GM18508 (cell line): ENCODE measurements at regions not wholly inside any gene's neighbourhood (a gene's known extent, or its start where the extent isn't known, plus 50 kb on each side); places are given as distances from the start of the nearest gene placed in this dataset.

ENCODE experiments used
- ATAC-seq: cut with Tn5 transposase; IDR thresholded peaks from one replicate; pipeline ENCODE4 v1.9.1; 2021; ENCODE audit warnings: moderate number of reproducible peaks; ENCODE audit not compliant: insufficient read depth, unreplicated experiment

- ATAC-seq, result no peak
Observed at GRCh38 chr3:103393395-103394186, 958.8 kb downstream of the ZPLD1 start.

GRCh38 chr3:103403191-103403590, 968.4 kb downstream of the ZPLD1 start:
- no peak for ATAC-seq

- no peak for ATAC-seq
Observed at GRCh38 chr3:103406320-103406850, 971.6 kb downstream of the ZPLD1 start.

- ATAC-seq, result no peak
Observed at GRCh38 chr3:103410231-103410630, 975.4 kb downstream of the ZPLD1 start.

GRCh38 chr3:103421460-103421859, 986.6 kb downstream of the ZPLD1 start:
- ATAC-seq, result no peak

GRCh38 chr3:103437883-103438282, 1003.1 kb downstream of the ZPLD1 start:
- no peak for ATAC-seq

- ATAC-seq, result peak; percentile 81
Observed at GRCh38 chr3:103440539-103441203, 1005.9 kb downstream of the ZPLD1 start.

- ATAC-seq, result no peak
Observed at GRCh38 chr3:103446953-103447629, 1012.3 kb downstream of the ZPLD1 start.

GRCh38 chr3:103453152-103453551, 1018.3 kb downstream of the ZPLD1 start:
- no peak for ATAC-seq

- ATAC-seq, result no peak
Observed at GRCh38 chr3:103459815-103460214, 1025.0 kb downstream of the ZPLD1 start.

GRCh38 chr3:103470498-103470897, 1035.7 kb downstream of the ZPLD1 start:
- ATAC-seq, result no peak

- ATAC-seq, result no peak
Observed at GRCh38 chr3:103494011-103494410, 1059.2 kb downstream of the ZPLD1 start.

- ATAC-seq, result no peak
Observed at GRCh38 chr3:103494512-103494911, 1059.7 kb downstream of the ZPLD1 start.

- no peak for ATAC-seq
Observed at GRCh38 chr3:103495186-103495585, 1060.4 kb downstream of the ZPLD1 start.

GRCh38 chr3:103499132-103499900, 1064.5 kb downstream of the ZPLD1 start:
- no peak for ATAC-seq

GRCh38 chr3:103499967-103500366, 1065.2 kb downstream of the ZPLD1 start:
- ATAC-seq, result no peak

GRCh38 chr3:103510760-103511159, 1075.9 kb downstream of the ZPLD1 start:
- ATAC-seq, result no peak

- peak; percentile 78 for ATAC-seq
Observed at GRCh38 chr3:103511891-103512290, 1077.1 kb downstream of the ZPLD1 start.

GRCh38 chr3:103512595-103512994, 1077.8 kb downstream of the ZPLD1 start:
- ATAC-seq, result no peak

GRCh38 chr3:103513003-103513402, 1078.2 kb downstream of the ZPLD1 start:
- peak; percentile 45 for ATAC-seq
